Astrocyte of the spinal cord (primary cell): ENCODE measurements at regions not wholly inside any gene's neighbourhood (a gene's known extent, or its start where the extent isn't known, plus 50 kb on each side); places are given as distances from the start of the nearest gene placed in this dataset.

Experiments used
- DNase-seq: peaks from one replicate; pipeline ENCODE4 v3.0.0; 2011; ENCODE audit warnings: low read depth, low spot score
- H3K4me3 ChIP-seq: 2 replicates; pipeline ENCODE4 v1.5.1; 2011; ENCODE audit warnings: low read depth, mild to moderate bottlenecking, low read length, moderate library complexity
- CTCF ChIP-seq: IDR thresholded peaks from 2 replicates; pipeline ENCODE4 v1.5.1; 2012; ENCODE audit warnings: low read depth, mild to moderate bottlenecking, low read length, inconsistent platforms
- in situ Hi-C: cut with HindIII; loops from 2 replicates; pipeline ENCODE4 v1.10.0; 2017; ENCODE audit warnings: low sequenced_read_pairs

- no peak overlapping the region for H3K4me3 ChIP-seq
- no peak for DNase-seq
- no peak for TF ChIP-seq CTCF
- in situ Hi-C loops = no loop called here
These were observed 103.8 kb upstream of the KLF4 start for GRCh38 chr9:107593224-107593870.

GRCh38 chr9:107592424-107592823, 102.9 kb upstream of the KLF4 start:
- in situ Hi-C loops = no loop called here
- TF ChIP-seq CTCF = no peak
- DNase-seq = no peak
- H3K4me3 ChIP-seq = no peak overlapping the region

- no peak for TF ChIP-seq CTCF
- DNase-seq = no peak
- no peak overlapping the region for H3K4me3 ChIP-seq
- in situ Hi-C loops = no loop called here
These were observed 102.2 kb upstream of the KLF4 start for GRCh38 chr9:107591781-107592180.

- in situ Hi-C loops = no loop called here
- DNase-seq = no peak
- TF ChIP-seq CTCF = no peak
- no peak overlapping the region for H3K4me3 ChIP-seq
These were observed 98.8 kb upstream of the KLF4 start for GRCh38 chr9:107588393-107588792.

- in situ Hi-C loops = no loop called here
- no peak for DNase-seq
- H3K4me3 ChIP-seq = no peak overlapping the region
- TF ChIP-seq CTCF = no peak
These were observed 97.8 kb upstream of the KLF4 start for GRCh38 chr9:107587191-107587963.

- in situ Hi-C loops = no loop called here
- no peak for TF ChIP-seq CTCF
- H3K4me3 ChIP-seq = no peak overlapping the region
- DNase-seq = no peak
These were observed 96.9 kb upstream of the KLF4 start for GRCh38 chr9:107586493-107586892.
